Stimulated activated CD4-positive, alpha-beta T cell treated with anti-CD3 and anti-CD28 coated beads, Interleukin-1b, Interleukin-23, amount 100 ng/mL, for 1 hour (primary cell): ENCODE measurements at regions not wholly inside any gene's neighbourhood (a gene's known extent, or its start where the extent isn't known, plus 50 kb on each side); places are given as distances from the start of the nearest gene placed in this dataset.
"Not testable (repeated sequence)": the region's sequence is repeated elsewhere in the genome, so short reads cannot be mapped to it uniquely, and the experiment has no call there.

Source experiments
- DNase-seq, 2 donors: peaks; one replicate each; pipeline ENCODE4 v3.0.0-alpha.2; 2020; ENCODE audit warnings: low read depth in 2 of 2

- DNase-seq, result no peak
Measured at GRCh38 chr16:86343796-86344585, 166.3 kb upstream of the FOXF1 start.

- DNase-seq, result no peak
Measured at GRCh38 chr16:86344586-86344871, 165.8 kb upstream of the FOXF1 start.

GRCh38 chr16:86344881-86345280 is 165.4 kb upstream of the FOXF1 start:
- DNase-seq, result no peak

GRCh38 chr16:86345516-86345915 is 164.8 kb upstream of the FOXF1 start:
- DNase-seq, result no peak

GRCh38 chr16:86346034-86346433 is 164.3 kb upstream of the FOXF1 start:
- no peak for DNase-seq

GRCh38 chr16:86347090-86347489 is 163.2 kb upstream of the FOXF1 start:
- DNase-seq, result no peak

GRCh38 chr16:86347916-86348555 is 162.3 kb upstream of the FOXF1 start:
- DNase-seq, result no peak

- DNase-seq, result no peak
Measured at GRCh38 chr16:86349338-86349900, 160.9 kb upstream of the FOXF1 start.

GRCh38 chr16:86350289-86350688 is 160.0 kb upstream of the FOXF1 start:
- DNase-seq, result no peak

- DNase-seq, result no peak
Measured at GRCh38 chr16:86351041-86351784, 159.1 kb upstream of the FOXF1 start.

- not testable (repeated sequence) for DNase-seq
Measured at GRCh38 chr16:86351785-86352139, 158.6 kb upstream of the FOXF1 start.

- no peak for DNase-seq
Measured at GRCh38 chr16:86353148-86353547, 157.2 kb upstream of the FOXF1 start.

GRCh38 chr16:86353948-86354347 is 156.4 kb upstream of the FOXF1 start:
- no peak for DNase-seq

- DNase-seq, result no peak
Measured at GRCh38 chr16:86354641-86355513, 155.4 kb upstream of the FOXF1 start.

- no peak for DNase-seq
Measured at GRCh38 chr16:86355531-86355930, 154.8 kb upstream of the FOXF1 start.

GRCh38 chr16:86355951-86356350 is 154.4 kb upstream of the FOXF1 start:
- DNase-seq, result no peak

GRCh38 chr16:86356804-86357203 is 153.5 kb upstream of the FOXF1 start:
- no peak for DNase-seq

GRCh38 chr16:86357303-86357702 is 153.0 kb upstream of the FOXF1 start:
- no peak for DNase-seq

- no peak for DNase-seq
Measured at GRCh38 chr16:86357950-86358349, 152.4 kb upstream of the FOXF1 start.

- no peak for DNase-seq
Measured at GRCh38 chr16:86359571-86359970, 150.8 kb upstream of the FOXF1 start.

GRCh38 chr16:86362155-86362849 is 148.0 kb upstream of the FOXF1 start:
- DNase-seq, result no peak
